Amniotic stem cell (primary cell): ENCODE measurements at regions not wholly inside any gene's neighbourhood (a gene's known extent, or its start where the extent isn't known, plus 50 kb on each side); places are given as distances from the start of the nearest gene placed in this dataset.

Experiments used
- DNase-seq: peaks from one replicate; lab custom pipeline; 2025; lab: John Stamatoyannopoulos, UW

- no peak for DNase-seq
Measured at GRCh38 chrX:39639871-39640270, 457.9 kb downstream of the BCOR start.

- DNase-seq = no peak
Measured at GRCh38 chrX:39640866-39641265, 456.9 kb downstream of the BCOR start.

- DNase-seq = no peak
Measured at GRCh38 chrX:39642071-39642470, 455.7 kb downstream of the BCOR start.

- no peak for DNase-seq
Measured at GRCh38 chrX:39643550-39643949, 454.2 kb downstream of the BCOR start.

- no peak for DNase-seq
Measured at GRCh38 chrX:39645178-39645895, 452.4 kb downstream of the BCOR start.

GRCh38 chrX:39648548-39649254 is 449.1 kb downstream of the BCOR start:
- no peak for DNase-seq

- DNase-seq = no peak
Measured at GRCh38 chrX:39650768-39651347, 446.9 kb downstream of the BCOR start.

GRCh38 chrX:39652336-39652735 is 445.4 kb downstream of the BCOR start:
- no peak for DNase-seq

GRCh38 chrX:39653691-39654090 is 444.1 kb downstream of the BCOR start:
- DNase-seq = no peak

GRCh38 chrX:39654183-39654925 is 443.4 kb downstream of the BCOR start:
- no peak for DNase-seq

- no peak for DNase-seq
Measured at GRCh38 chrX:39654952-39655351, 442.8 kb downstream of the BCOR start.

GRCh38 chrX:39661116-39661907 is 436.4 kb downstream of the BCOR start:
- DNase-seq = no peak

GRCh38 chrX:39665830-39666518 is 431.8 kb downstream of the BCOR start:
- no peak for DNase-seq

- DNase-seq = no peak
Measured at GRCh38 chrX:39667191-39667590, 430.6 kb downstream of the BCOR start.

GRCh38 chrX:39667736-39668482 is 429.8 kb downstream of the BCOR start:
- DNase-seq = no peak

GRCh38 chrX:39669668-39670067 is 428.1 kb downstream of the BCOR start:
- DNase-seq = no peak

GRCh38 chrX:39670281-39670680 is 427.5 kb downstream of the BCOR start:
- DNase-seq = no peak

GRCh38 chrX:39672405-39672804 is 425.4 kb downstream of the BCOR start:
- DNase-seq = no peak

GRCh38 chrX:39674490-39675161 is 423.1 kb downstream of the BCOR start:
- no peak for DNase-seq

- DNase-seq = no peak
Measured at GRCh38 chrX:39675162-39675553, 422.6 kb downstream of the BCOR start.
